OCI-LY3 (cell line): ENCODE measurements at regions not wholly inside any gene's neighbourhood (a gene's known extent, or its start where the extent isn't known, plus 50 kb on each side); places are given as distances from the start of the nearest gene placed in this dataset.

ENCODE experiments used
- H2AFZ ChIP-seq: fragments of 200-600, 300-600 bp; shearing (Covaris generic); 2 replicates; pipeline ENCODE4 v1.6.0; 2014; ENCODE audit warnings: antibody characterized with exemption, low read depth, low read length
- H3K27ac ChIP-seq: fragments of 200-600, 300-600 bp; sonication (generic); 2 replicates; pipeline ENCODE4 v1.5.1; 2014; ENCODE audit warnings: mild to moderate bottlenecking, low read length, moderate library complexity, mixed read lengths
- H3K27me3 ChIP-seq: fragments of 200-600, 300-600 bp; sonication (generic); 2 replicates; pipeline ENCODE4 v1.6.1; 2014; ENCODE audit warnings: low read depth, low read length, mixed read lengths
- H3K36me3 ChIP-seq: fragments of 200-600, 300-600 bp; sonication (generic); replicated peaks from 2 replicates; pipeline ENCODE3; 2014; ENCODE audit warnings: low read depth, low read length, mixed read lengths
- H3K4me1 ChIP-seq: fragments of 300-600, 200-600 bp; sonication (generic); 2 replicates; pipeline ENCODE4 v1.6.1; 2014; ENCODE audit warnings: low read length, mixed read lengths
- H3K4me2 ChIP-seq: fragments of 200-600, 300-600 bp; sonication (generic); 2 replicates; pipeline ENCODE4 v1.6.1; 2014; ENCODE audit warnings: low read length, mixed read lengths
- H3K4me3 ChIP-seq: fragments of 300-600, 200-600 bp; sonication (generic); 2 replicates; pipeline ENCODE4 v1.5.1; 2014; ENCODE audit warnings: antibody characterized with exemption, mild to moderate bottlenecking, low read length, moderate library complexity
- H3K79me2 ChIP-seq: fragments of 300-600, 200-600 bp; shearing (Covaris generic); 2 replicates; pipeline ENCODE4 v1.6.1; 2014; ENCODE audit warnings: mild to moderate bottlenecking, low read length, mixed read lengths
- H3K9ac ChIP-seq: fragments of 300-600, 200-600 bp; shearing (Covaris generic); 2 replicates; pipeline ENCODE4 v1.6.0; 2014; ENCODE audit warnings: mild to moderate bottlenecking, low read length, moderate library complexity
- H3K9me3 ChIP-seq: fragments of 200-600, 300-600 bp; shearing (Covaris generic); 2 replicates; pipeline ENCODE4 v1.6.1; 2014; ENCODE audit warnings: low read length, mixed read lengths; ENCODE audit not compliant: insufficient read depth
- H4K20me1 ChIP-seq: fragments of 200-600, 300-600 bp; sonication (generic); 2 replicates; pipeline ENCODE4 v1.6.1; 2016; ENCODE audit warnings: low read length, mixed read lengths; ENCODE audit not compliant: insufficient read depth
- EZH2phosphoT487 ChIP-seq: fragments of 200-600 bp; shearing (Covaris generic); IDR thresholded peaks from 2 replicates; pipeline ENCODE4 v1.6.1; 2018; ENCODE audit warnings: antibody characterized with exemption, mixed run types, low read depth
- TF ChIP-seq, protein P1 (sequence below): fragments of 200-600, 300-600 bp; sonication (generic); IDR thresholded peaks from 2 replicates; pipeline ENCODE4 v1.5.1; 2014; ENCODE audit warnings: antibody characterized with exemption, low read length, low read depth

GRCh38 chr1:208933984-208934525, 649.5 kb upstream of the CAMK1G start:
- Histone ChIP-seq H4K20me1 (no peaks in the 10 kb centered on the region), H3K27ac (no peak overlapping the region), H3K36me3 (no peaks in the 10 kb centered on the region), H3K9ac (no peak overlapping the region), H2AFZ (no peak overlapping the region), H3K4me3 (no peak overlapping the region), H3K4me2 (no peak overlapping the region), H3K79me2 (no peaks in the 10 kb centered on the region), H3K27me3 (peaks cover 21% of the 10 kb centered on the region), H3K9me3 (no peaks in the 10 kb centered on the region), H3K4me1 (no peaks in the 10 kb centered on the region)
- TF ChIP-seq, protein P1, sequence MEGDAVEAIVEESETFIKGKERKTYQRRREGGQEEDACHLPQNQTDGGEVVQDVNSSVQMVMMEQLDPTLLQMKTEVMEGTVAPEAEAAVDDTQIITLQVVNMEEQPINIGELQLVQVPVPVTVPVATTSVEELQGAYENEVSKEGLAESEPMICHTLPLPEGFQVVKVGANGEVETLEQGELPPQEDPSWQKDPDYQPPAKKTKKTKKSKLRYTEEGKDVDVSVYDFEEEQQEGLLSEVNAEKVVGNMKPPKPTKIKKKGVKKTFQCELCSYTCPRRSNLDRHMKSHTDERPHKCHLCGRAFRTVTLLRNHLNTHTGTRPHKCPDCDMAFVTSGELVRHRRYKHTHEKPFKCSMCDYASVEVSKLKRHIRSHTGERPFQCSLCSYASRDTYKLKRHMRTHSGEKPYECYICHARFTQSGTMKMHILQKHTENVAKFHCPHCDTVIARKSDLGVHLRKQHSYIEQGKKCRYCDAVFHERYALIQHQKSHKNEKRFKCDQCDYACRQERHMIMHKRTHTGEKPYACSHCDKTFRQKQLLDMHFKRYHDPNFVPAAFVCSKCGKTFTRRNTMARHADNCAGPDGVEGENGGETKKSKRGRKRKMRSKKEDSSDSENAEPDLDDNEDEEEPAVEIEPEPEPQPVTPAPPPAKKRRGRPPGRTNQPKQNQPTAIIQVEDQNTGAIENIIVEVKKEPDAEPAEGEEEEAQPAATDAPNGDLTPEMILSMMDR = no peak
- no peak for TF ChIP-seq EZH2phosphoT487

GRCh38 chr1:208934933-208935332, 648.6 kb upstream of the CAMK1G start:
- no peak overlapping the region for H3K9ac ChIP-seq
- no peaks in the 10 kb centered on the region for H3K4me1 ChIP-seq
- no peaks in the 10 kb centered on the region for H3K36me3 ChIP-seq
- no peak overlapping the region for H3K27ac ChIP-seq
- H3K79me2 ChIP-seq = no peaks in the 10 kb centered on the region
- H2AFZ ChIP-seq = no peak overlapping the region
- TF ChIP-seq EZH2phosphoT487 = no peak
- TF ChIP-seq, protein P1 = no peak
- no peaks in the 10 kb centered on the region for H3K9me3 ChIP-seq
- H3K4me2 ChIP-seq = no peak overlapping the region
- H3K27me3 ChIP-seq = peaks cover 24% of the 10 kb centered on the region
- no peaks in the 10 kb centered on the region for H4K20me1 ChIP-seq
- H3K4me3 ChIP-seq = no peak overlapping the region

- Histone ChIP-seq H3K79me2 (no peaks in the 10 kb centered on the region), H3K27me3 (peaks cover 23% of the 10 kb centered on the region), H3K4me2 (no peak overlapping the region), H3K4me1 (no peaks in the 10 kb centered on the region), H3K36me3 (no peaks in the 10 kb centered on the region), H2AFZ (no peak overlapping the region), H3K9me3 (no peaks in the 10 kb centered on the region), H3K27ac (no peak overlapping the region), H3K9ac (no peak overlapping the region), H3K4me3 (no peak overlapping the region), H4K20me1 (no peaks in the 10 kb centered on the region)
- TF ChIP-seq EZH2phosphoT487 = no peak
- TF ChIP-seq, protein P1 = no peak
Measured at GRCh38 chr1:208935517-208936187, 647.9 kb upstream of the CAMK1G start.

GRCh38 chr1:208939537-208940085, 643.9 kb upstream of the CAMK1G start:
- Histone ChIP-seq H3K27ac (no peak overlapping the region), H3K4me3 (no peak overlapping the region)

More at GRCh38 chr1:208939537-208940085, 643.9 kb upstream of the CAMK1G start:
- H3K27me3 ChIP-seq = peaks cover 7% of the 10 kb centered on the region
- no peak overlapping the region for H3K9ac ChIP-seq
- no peak overlapping the region for H3K4me2 ChIP-seq
- no peaks in the 10 kb centered on the region for H4K20me1 ChIP-seq
- no peak overlapping the region for H2AFZ ChIP-seq
- TF ChIP-seq, protein P1 = no peak
- no peak for TF ChIP-seq EZH2phosphoT487
- no peaks in the 10 kb centered on the region for H3K79me2 ChIP-seq
- H3K9me3 ChIP-seq = no peaks in the 10 kb centered on the region
- no peaks in the 10 kb centered on the region for H3K4me1 ChIP-seq
- no peaks in the 10 kb centered on the region for H3K36me3 ChIP-seq
